Immature natural killer cell (primary cell): ENCODE measurements at regions not wholly inside any gene's neighbourhood (a gene's known extent, or its start where the extent isn't known, plus 50 kb on each side); places are given as distances from the start of the nearest gene placed in this dataset.
"Not testable (repeated sequence)": the region's sequence is repeated elsewhere in the genome, so short reads cannot be mapped to it uniquely, and the experiment has no call there.

Experiments used
- DNase-seq, 3 donors: peaks; one replicate each; pipeline ENCODE4 v3.0.0; 2022; ENCODE audit warnings: mixed read lengths in 1 of 3
- H3K27ac Mint-ChIP-seq, 6 donors: one replicate each; pipeline ENCODE4 v1.8.0; 2020; ENCODE audit warnings: mixed read lengths in 6 of 6, mild to moderate bottlenecking in 5 of 6, inconsistent platforms in 4 of 6, moderate library complexity in 3 of 6
- H3K27me3 Mint-ChIP-seq, 3 donors: one replicate each; pipeline ENCODE4 v1.8.0; 2020 to 2021; ENCODE audit warnings: low read depth in 3 of 3, mild to moderate bottlenecking in 3 of 3, mixed read lengths in 3 of 3, moderate library complexity in 3 of 3, inconsistent platforms in 1 of 3
- H3K36me3 Mint-ChIP-seq, 3 donors: one replicate each; pipeline ENCODE4 v1.8.0; 2020; ENCODE audit warnings: mixed read lengths in 3 of 3, inconsistent platforms in 2 of 3, mild to moderate bottlenecking in 2 of 3
- H3K4me1 Mint-ChIP-seq, 2 donors: one replicate each; pipeline ENCODE4 v1.8.0; 2020; ENCODE audit warnings: inconsistent platforms in 2 of 2, mild to moderate bottlenecking in 2 of 2, mixed read lengths in 2 of 2, moderate library complexity in 1 of 2
- H3K4me3 Mint-ChIP-seq, 5 donors: one replicate each; pipeline ENCODE4 v1.8.0; 2020; ENCODE audit warnings: mild to moderate bottlenecking in 5 of 5, mixed read lengths in 5 of 5, inconsistent platforms in 3 of 5, moderate library complexity in 3 of 5
- H3K9me3 Mint-ChIP-seq, 6 donors: one replicate each; pipeline ENCODE4 v1.8.0; 2020; ENCODE audit warnings: mild to moderate bottlenecking in 6 of 6, mixed read lengths in 6 of 6, inconsistent platforms in 4 of 6, moderate library complexity in 3 of 6

- Mint-ChIP-seq H3K27me3 (peaks cover 0 to 2% (median 0%) of the 10 kb centered on the region in 3 donors), H3K36me3 (no peaks in the 10 kb centered on the region), H3K4me1 (no peaks in the 10 kb centered on the region), H3K9me3 (peaks cover 0 to 5% (median under 1%) of the 10 kb centered on the region in 6 donors), H3K27ac (no peak overlapping the region), H3K4me3 (no peak overlapping the region)
- DNase-seq, result no peak
Measured at GRCh38 chr16:13351181-13351580, 449.8 kb downstream of the SHISA9 start.

DNA sequence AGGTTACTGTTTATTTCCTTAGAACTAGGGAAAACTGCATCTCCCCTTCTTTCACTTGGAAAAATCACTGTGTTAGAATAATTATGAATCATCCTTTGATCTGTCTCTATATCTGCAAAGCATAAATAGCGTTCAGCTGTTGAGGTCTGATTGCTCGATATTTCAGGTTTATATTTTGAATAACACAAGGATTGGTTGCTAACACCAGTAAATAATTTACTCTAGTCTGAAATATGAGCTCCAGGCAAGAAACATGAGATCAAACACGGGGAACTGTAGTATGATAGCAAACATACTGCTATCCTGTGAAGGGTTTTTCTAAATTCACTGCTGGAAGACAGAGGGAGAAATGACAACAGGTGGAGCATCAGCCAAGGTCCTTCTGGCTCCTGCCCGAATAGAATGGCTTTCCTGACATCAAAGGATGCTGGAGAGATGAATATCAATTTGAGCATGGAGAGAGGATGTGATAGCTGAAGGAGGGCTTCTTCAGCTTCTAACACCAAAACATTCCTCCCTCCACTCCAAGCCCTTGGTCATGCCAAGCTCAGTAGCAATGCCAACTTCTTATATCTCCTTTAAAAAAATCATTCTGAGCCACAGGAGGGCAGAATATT lies 450.3 kb downstream of the SHISA9 start:
- Mint-ChIP-seq H3K4me3 (no peak overlapping the region), H3K27me3 (peaks cover 0 to 2% (median 0%) of the 10 kb centered on the region in 3 donors), H3K27ac (no peak overlapping the region), H3K4me1 (no peaks in the 10 kb centered on the region), H3K36me3 (no peaks in the 10 kb centered on the region), H3K9me3 (peaks cover 0 to 5% (median 1%) of the 10 kb centered on the region in 6 donors)
- DNase-seq, result no peak

- not testable (repeated sequence) for H3K27ac Mint-ChIP-seq, H3K9me3 Mint-ChIP-seq, DNase-seq, H3K36me3 Mint-ChIP-seq, H3K4me3 Mint-ChIP-seq, H3K27me3 Mint-ChIP-seq, H3K4me1 Mint-ChIP-seq
Measured at GRCh38 chr16:13352796-13353195, 451.4 kb downstream of the SHISA9 start.

DNA sequence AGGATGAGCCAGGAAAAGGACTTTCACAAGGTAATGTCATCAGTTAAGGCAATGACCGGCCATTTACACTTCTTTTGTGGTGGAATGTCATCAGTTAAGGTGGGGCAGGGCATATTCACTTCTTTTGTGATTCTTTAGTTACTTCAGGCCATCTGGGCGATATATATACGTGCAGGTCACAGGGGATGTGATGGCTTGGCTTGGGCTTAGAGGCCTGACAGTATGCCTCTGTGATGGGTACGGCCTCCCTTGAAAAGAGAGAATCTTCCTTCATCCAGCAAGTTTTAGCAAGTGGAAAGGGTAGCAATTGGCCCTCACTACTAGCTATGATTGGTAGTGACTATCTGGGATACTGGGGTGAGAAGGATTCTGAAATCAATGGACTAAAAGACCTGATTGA lies 456.4 kb downstream of the SHISA9 start:
- H3K36me3 Mint-ChIP-seq, DNase-seq, H3K4me3 Mint-ChIP-seq: not testable (repeated sequence)

GRCh38 chr16:13359835-13360234 lies 458.4 kb downstream of the SHISA9 start:
- H3K9me3 Mint-ChIP-seq, result peaks cover 8 to 38% (median 12%) of the 10 kb centered on the region in 6 donors
- H3K27ac Mint-ChIP-seq, result no peak overlapping the region
- no peaks in the 10 kb centered on the region for H3K4me1 Mint-ChIP-seq
- DNase-seq, result no peak
- H3K36me3 Mint-ChIP-seq, result no peaks in the 10 kb centered on the region
- H3K4me3 Mint-ChIP-seq, result no peak overlapping the region
- H3K27me3 Mint-ChIP-seq, result peaks cover 0 to 2% (median 2%) of the 10 kb centered on the region in 3 donors

More for the DNA sequence above, 456.4 kb downstream of the SHISA9 start:
- not testable (repeated sequence) for H3K4me1 Mint-ChIP-seq, H3K27me3 Mint-ChIP-seq, H3K27ac Mint-ChIP-seq
- H3K9me3 Mint-ChIP-seq, result peaks cover 8 to 34% (median 15%) of the 10 kb centered on the region in 6 donors

- Mint-ChIP-seq H3K4me3 (no peak overlapping the region), H3K4me1 (no peaks in the 10 kb centered on the region), H3K27ac (no peak overlapping the region), H3K9me3 (peaks cover 0 to 20% (median 7%) of the 10 kb centered on the region in 6 donors), H3K27me3 (peaks cover 0 to 3% (median 0%) of the 10 kb centered on the region in 3 donors), H3K36me3 (no peaks in the 10 kb centered on the region)
- no peak for DNase-seq
Measured at GRCh38 chr16:13372421-13372820, 471.0 kb downstream of the SHISA9 start.

DNA sequence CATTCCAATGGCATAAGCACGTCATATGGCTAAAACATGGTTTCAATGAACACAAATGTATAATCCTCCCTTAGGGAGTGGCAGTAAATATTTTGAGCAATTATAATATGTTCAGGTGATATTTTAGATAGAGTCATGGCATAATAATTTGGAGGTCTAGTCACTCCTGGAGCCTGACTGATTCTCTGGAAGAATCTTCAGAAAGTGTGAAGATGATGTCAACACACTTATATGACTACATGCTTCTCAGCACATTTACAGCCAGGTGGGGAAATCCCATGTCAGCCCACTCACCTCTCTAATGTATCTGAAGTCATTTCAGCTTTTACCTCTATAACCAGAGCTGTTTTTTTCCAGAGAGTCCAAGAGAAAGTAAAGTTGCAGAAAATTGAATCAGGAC lies 474.8 kb downstream of the SHISA9 start:
- peaks cover 0 to 3% (median 1%) of the 10 kb centered on the region in 3 donors for H3K27me3 Mint-ChIP-seq
- no peaks in the 10 kb centered on the region for H3K4me1 Mint-ChIP-seq
- H3K27ac Mint-ChIP-seq, result no peak overlapping the region
- no peaks in the 10 kb centered on the region for H3K36me3 Mint-ChIP-seq
- H3K4me3 Mint-ChIP-seq, result no peak overlapping the region
- DNase-seq, result no peak
- H3K9me3 Mint-ChIP-seq, result peaks cover 2 to 36% (median 18%) of the 10 kb centered on the region in 6 donors

DNA sequence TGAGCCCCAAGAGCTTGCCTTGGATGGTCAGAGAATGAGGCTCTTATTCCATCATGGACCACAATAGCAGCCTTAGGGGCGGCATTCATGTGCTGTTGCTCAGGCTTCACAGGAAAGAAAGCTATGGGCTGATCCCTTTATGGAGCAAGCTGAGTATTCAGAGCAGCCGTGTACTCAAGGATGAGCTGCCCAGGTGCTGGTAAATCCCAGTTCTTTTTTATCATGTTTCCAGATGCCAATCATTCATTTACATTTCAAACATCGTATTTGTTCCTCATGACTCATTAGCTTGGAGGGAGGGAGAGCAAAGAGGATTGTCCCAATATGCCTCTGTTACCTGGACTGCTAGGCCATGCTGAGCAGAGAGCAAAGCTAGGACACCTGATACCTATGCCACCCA lies 475.7 kb downstream of the SHISA9 start:
- Mint-ChIP-seq H3K4me3 (no peak overlapping the region), H3K27me3 (peaks cover 0 to 3% (median 1%) of the 10 kb centered on the region in 3 donors), H3K27ac (no peak overlapping the region), H3K4me1 (no peaks in the 10 kb centered on the region), H3K36me3 (no peaks in the 10 kb centered on the region), H3K9me3 (peaks cover 2 to 41% (median 18%) of the 10 kb centered on the region in 6 donors)
- no peak for DNase-seq

- Mint-ChIP-seq H3K36me3 (no peaks in the 10 kb centered on the region), H3K9me3 (peaks cover 5 to 45% (median 21%) of the 10 kb centered on the region in 6 donors), H3K27ac (no peak overlapping the region), H3K4me3 (no peak overlapping the region), H3K4me1 (no peaks in the 10 kb centered on the region), H3K27me3 (peaks cover 0 to 4% (median 1%) of the 10 kb centered on the region in 3 donors)
- no peak for DNase-seq
Measured at GRCh38 chr16:13378151-13378550, 476.8 kb downstream of the SHISA9 start.

DNA sequence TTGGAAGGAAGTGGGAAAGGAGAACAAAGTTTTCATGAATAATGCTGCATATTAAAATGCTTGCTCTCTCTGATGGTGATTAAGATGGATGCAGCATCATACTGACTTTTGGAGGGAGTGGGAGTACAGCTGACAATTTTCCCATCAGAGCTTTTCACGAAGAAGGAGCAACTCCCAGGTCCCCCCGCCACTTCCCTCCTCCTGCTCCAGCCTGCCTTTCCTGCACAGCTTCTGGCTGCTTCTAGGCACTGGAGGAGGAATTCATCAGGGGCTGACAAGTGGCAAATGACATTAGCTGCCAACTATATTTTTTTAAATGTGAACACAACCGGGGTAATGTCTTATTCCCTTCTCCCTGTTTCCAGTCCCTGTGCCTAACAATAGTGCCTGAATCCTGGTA lies 477.9 kb downstream of the SHISA9 start:
- Mint-ChIP-seq H3K4me3 (no peak overlapping the region), H3K4me1 (no peaks in the 10 kb centered on the region), H3K27ac (no peak overlapping the region), H3K9me3 (peaks cover 6 to 46% (median 25%) of the 10 kb centered on the region in 6 donors), H3K36me3 (no peaks in the 10 kb centered on the region), H3K27me3 (peaks cover 0 to 4% (median 0%) of the 10 kb centered on the region in 3 donors)
- no peak for DNase-seq

- not testable (repeated sequence) for H3K27me3 Mint-ChIP-seq, H3K27ac Mint-ChIP-seq, H3K36me3 Mint-ChIP-seq, DNase-seq, H3K4me1 Mint-ChIP-seq, H3K4me3 Mint-ChIP-seq
- H3K9me3 Mint-ChIP-seq, result peaks cover 19 to 52% (median 28%) of the 10 kb centered on the region in 6 donors
Measured at GRCh38 chr16:13385156-13386040, 484.0 kb downstream of the SHISA9 start.

GRCh38 chr16:13390093-13390985 lies 488.9 kb downstream of the SHISA9 start:
- Mint-ChIP-seq H3K36me3 (no peaks in the 10 kb centered on the region), H3K27ac (no peak overlapping the region), H3K27me3 (peaks cover 0 to 2% (median 2%) of the 10 kb centered on the region in 3 donors), H3K9me3 (peaks cover 3 to 26% (median 13%) of the 10 kb centered on the region in 6 donors), H3K4me1 (no peaks in the 10 kb centered on the region), H3K4me3 (no peak overlapping the region)
- no peak for DNase-seq

DNA sequence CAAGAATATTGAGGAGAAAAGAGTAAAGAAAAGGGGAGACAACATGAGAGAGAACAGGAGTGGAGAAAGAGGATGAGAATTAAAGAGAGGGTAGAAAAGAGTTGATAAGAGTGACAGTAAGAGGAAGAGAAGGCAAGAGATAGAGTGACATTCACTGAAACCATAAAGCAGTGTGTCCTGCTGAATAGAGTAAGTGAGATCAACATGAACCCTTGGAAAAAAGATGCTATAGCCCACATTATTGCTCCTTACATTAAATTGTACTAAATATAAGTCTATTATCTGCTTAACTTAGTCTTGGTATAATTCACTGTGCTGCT lies 489.5 kb downstream of the SHISA9 start:
- Mint-ChIP-seq H3K4me1 (no peaks in the 10 kb centered on the region), H3K4me3 (no peak overlapping the region), H3K36me3 (no peaks in the 10 kb centered on the region), H3K27me3 (peaks cover 0 to 2% (median 2%) of the 10 kb centered on the region in 3 donors), H3K9me3 (peaks cover 2 to 28% (median 10%) of the 10 kb centered on the region in 6 donors), H3K27ac (no peak overlapping the region)
- no peak for DNase-seq
